ENCODE measurements at regions not wholly inside any gene's neighbourhood (a gene's known extent, or its start where the extent isn't known, plus 50 kb on each side); places are given as distances from the start of the nearest gene placed in this dataset.
A peak's percentile ranks its signal among the peaks of the same experiment; 100 is the strongest.

DNA sequence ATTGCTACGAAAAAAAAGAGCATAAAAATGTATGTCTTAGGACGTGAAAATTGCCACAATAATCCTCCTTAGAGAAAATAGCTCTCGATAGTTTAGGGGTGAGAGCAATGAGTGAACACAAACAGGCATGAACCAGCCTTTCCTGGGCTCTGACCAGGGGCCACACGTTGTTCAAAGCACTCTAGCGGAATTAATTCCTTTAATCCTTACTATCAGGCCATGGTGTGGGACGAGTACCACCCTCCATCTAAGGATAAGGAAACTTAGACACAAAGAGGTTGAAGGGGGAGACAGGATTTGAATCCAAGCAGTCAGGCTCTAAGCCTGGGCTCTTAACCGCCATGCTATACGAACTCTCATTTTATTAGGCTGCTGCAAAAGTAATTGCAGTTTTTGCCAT is 81.9 kb upstream of the CACNA2D3 start:
- Histone ChIP-seq H3K27ac (no peak overlapping the region), H3K9me3 (replicated peaks) (no peaks in the 10 kb centered on the region), H3K36me3 (no peaks in the 10 kb centered on the region), H3K4me1 (no peaks in the 10 kb centered on the region), H3K4me3 (no peak overlapping the region), H3K27me3 (no peaks in the 10 kb centered on the region)
- DNase-seq: no peak

- Histone ChIP-seq H3K27ac (no peak overlapping the region), H3K36me3 (no peaks in the 10 kb centered on the region)
Observed at GRCh38 chr3:54038391-54038790, 84.0 kb upstream of the CACNA2D3 start.

DNA sequence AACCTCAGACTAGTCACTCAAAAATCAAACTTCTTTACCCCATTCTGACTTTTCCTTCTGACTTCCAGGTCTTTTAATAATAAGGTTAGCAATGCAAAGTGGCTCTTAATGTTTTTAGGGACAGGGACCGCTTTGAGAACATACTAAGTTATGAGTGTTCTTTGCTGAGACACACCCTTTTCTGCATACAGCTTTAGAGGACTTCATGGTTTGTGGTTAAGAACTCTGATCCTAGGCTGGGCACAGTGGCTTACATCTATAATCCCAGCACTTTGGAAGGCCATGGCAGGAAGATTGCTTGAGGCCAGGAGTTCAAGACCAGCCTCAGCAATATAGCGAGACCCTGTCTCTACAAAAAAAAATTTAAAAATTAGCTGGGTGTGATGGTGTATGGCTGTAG is 85.8 kb upstream of the CACNA2D3 start:
- Histone ChIP-seq H3K4me3 (no peak overlapping the region), H3K27ac (no peak overlapping the region), H3K36me3 (no peaks in the 10 kb centered on the region), H3K4me1 (no peaks in the 10 kb centered on the region), H3K9me3 (replicated peaks) (no peaks in the 10 kb centered on the region), H3K27me3 (no peaks in the 10 kb centered on the region)
- no peak for DNase-seq

More at GRCh38 chr3:54038391-54038790, 84.0 kb upstream of the CACNA2D3 start:
- Histone ChIP-seq H3K4me1 (no peaks in the 10 kb centered on the region), H3K4me3 (no peak overlapping the region), H3K27me3 (no peaks in the 10 kb centered on the region), H3K9me3 (replicated peaks) (no peaks in the 10 kb centered on the region)
- no peak for DNase-seq

DNA sequence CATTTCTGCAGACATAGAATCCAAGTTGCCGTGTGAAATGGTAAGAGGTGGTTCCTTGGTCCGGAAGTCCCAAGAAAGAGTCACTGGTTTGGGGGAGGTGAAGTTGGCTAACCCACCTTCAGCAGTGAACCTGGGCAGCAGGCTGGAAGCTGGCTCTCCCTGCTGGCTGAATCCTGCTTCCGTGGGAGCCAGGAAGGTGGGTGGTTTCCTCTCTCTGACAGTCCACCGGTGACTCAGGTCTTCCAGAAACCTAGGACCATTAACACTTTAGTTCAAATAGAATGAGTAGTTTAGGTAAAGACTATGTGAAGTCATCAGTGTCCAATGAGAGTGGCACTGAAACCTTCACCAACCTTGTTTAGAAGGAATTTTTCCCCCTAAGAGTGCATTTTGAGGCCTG is 87.4 kb upstream of the CACNA2D3 start:
- H3K4me1 ChIP-seq: no peaks in the 10 kb centered on the region
- no peak overlapping the region for H3K27ac ChIP-seq
- no peaks in the 10 kb centered on the region for H3K36me3 ChIP-seq
- no peaks in the 10 kb centered on the region for H3K27me3 ChIP-seq
- no peak overlapping the region for H3K4me3 ChIP-seq
- no peaks in the 10 kb centered on the region for H3K9me3 ChIP-seq (replicated peaks)
- DNase-seq: no peak

DNA sequence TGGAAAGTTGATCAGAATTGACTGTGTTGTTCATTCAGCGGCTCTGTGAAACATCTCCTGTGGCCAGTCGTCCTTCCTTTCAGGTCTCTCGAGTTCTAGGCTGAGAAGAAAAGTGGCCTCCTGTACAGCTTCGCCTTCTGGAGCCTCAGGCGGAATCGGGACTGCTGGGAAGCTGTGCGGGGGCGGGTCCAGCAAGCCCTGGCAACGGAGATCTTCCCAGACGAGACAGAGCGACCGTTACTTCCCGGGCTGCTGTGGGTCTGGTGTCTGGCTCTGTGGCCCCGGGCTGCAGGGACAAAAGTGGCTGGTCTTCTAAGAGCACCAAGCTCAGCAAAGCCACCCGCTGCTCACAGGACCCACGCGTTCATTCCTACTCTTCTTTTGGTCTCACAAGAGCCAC is 88.6 kb upstream of the CACNA2D3 start:
- no peaks in the 10 kb centered on the region for H3K4me1 ChIP-seq
- H3K9me3 ChIP-seq (replicated peaks): no peaks in the 10 kb centered on the region
- H3K36me3 ChIP-seq: no peaks in the 10 kb centered on the region
- no peak for DNase-seq
- H3K4me3 ChIP-seq: no peak overlapping the region
- no peaks in the 10 kb centered on the region for H3K27me3 ChIP-seq
- H3K27ac ChIP-seq: no peak overlapping the region

- Histone ChIP-seq H3K27ac (no peak overlapping the region), H3K4me1 (no peaks in the 10 kb centered on the region), H3K9me3 (replicated peaks) (no peaks in the 10 kb centered on the region), H3K4me3 (no peak overlapping the region), H3K27me3 (no peaks in the 10 kb centered on the region), H3K36me3 (no peaks in the 10 kb centered on the region)
- DNase-seq: no peak
Observed at GRCh38 chr3:54032598-54032997, 89.8 kb upstream of the CACNA2D3 start.

DNA sequence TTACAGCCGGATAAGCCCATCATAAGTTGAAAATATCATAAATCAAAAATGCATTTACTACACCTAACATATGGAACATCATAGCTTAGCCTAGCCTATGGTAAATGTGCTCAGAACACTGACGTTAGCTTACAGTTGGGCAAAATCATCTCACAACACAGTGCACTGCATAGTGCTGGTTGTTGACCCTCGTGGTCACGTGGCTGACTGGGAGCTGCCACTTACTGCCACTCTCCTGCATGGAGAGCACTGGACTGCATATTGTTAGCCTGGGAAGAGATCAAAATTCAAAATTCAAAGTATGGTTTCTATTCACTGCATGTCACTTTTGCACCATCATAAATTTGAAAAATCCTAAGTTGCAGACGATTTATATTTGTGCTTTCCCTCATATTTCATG is 94.0 kb upstream of the CACNA2D3 start:
- no peak for DNase-seq
- Histone ChIP-seq H3K4me1 (no peaks in the 10 kb centered on the region), H3K4me3 (no peak overlapping the region), H3K9me3 (replicated peaks) (no peaks in the 10 kb centered on the region), H3K27ac (no peak overlapping the region), H3K27me3 (no peaks in the 10 kb centered on the region), H3K36me3 (no peaks in the 10 kb centered on the region)

- Histone ChIP-seq H3K4me1 (no peaks in the 10 kb centered on the region), H3K27me3 (no peaks in the 10 kb centered on the region), H3K27ac (no peak overlapping the region), H3K9me3 (replicated peaks) (no peaks in the 10 kb centered on the region), H3K4me3 (no peak overlapping the region), H3K36me3 (no peaks in the 10 kb centered on the region)
- DNase-seq: no peak
Observed at GRCh38 chr3:54026543-54026942, 95.8 kb upstream of the CACNA2D3 start.

DNA sequence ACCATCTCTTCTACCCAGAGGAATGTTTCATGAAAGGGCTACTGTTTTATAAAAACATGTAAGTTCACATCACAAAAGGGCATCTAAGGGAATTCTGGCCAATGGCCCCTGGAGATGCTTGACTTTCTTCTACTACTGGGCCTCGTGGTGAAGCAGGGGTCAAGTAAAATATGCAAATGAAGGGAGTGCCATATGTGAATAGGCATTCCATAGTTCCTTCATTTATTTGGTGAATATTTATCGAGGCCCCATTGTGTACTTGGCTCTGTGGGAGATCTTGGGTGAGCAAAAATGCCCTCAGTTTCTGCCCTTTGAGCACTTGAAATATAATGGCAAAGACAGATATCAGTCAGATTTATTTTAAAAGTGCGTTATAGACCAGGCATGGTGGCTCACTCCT is 101.3 kb upstream of the CACNA2D3 start:
- Histone ChIP-seq H3K9me3 (replicated peaks) (no peaks in the 10 kb centered on the region), H3K4me1 (no peaks in the 10 kb centered on the region), H3K36me3 (no peaks in the 10 kb centered on the region), H3K4me3 (no peak overlapping the region), H3K27ac (no peak overlapping the region), H3K27me3 (no peaks in the 10 kb centered on the region)
- DNase-seq: no peak

- no peak for DNase-seq
- no peak overlapping the region for H3K4me3 ChIP-seq
- no peak overlapping the region for H3K27ac ChIP-seq
- no peaks in the 10 kb centered on the region for H3K27me3 ChIP-seq
- H3K36me3 ChIP-seq: no peaks in the 10 kb centered on the region
- no peaks in the 10 kb centered on the region for H3K9me3 ChIP-seq (replicated peaks)
- no peaks in the 10 kb centered on the region for H3K4me1 ChIP-seq
Observed at GRCh38 chr3:54020436-54020835, 101.9 kb upstream of the CACNA2D3 start.

DNA sequence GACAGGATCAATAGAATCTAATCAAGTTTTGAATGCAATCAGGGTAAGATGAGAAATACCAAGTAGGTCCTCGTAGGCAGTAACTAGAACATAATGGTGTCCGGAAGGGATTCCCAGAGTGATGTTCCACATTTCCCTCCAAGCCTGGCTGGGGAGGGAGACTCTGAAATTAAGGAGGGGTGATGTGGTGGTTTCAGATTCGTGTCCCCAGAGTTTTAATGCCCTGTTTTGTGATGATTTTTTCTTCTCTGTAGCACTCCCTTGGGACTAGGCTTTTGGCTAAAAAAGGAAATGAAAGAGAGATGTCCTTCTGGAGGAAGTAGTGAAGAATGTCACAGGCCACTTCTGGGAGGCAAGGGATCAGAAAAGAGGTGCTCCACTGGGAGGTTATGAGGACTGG is 108.3 kb upstream of the CACNA2D3 start:
- Histone ChIP-seq H3K27me3 (no peaks in the 10 kb centered on the region), H3K9me3 (replicated peaks) (no peaks in the 10 kb centered on the region), H3K4me3 (no peak overlapping the region), H3K27ac (no peak overlapping the region), H3K4me1 (no peaks in the 10 kb centered on the region), H3K36me3 (no peaks in the 10 kb centered on the region)
- no peak for DNase-seq

DNA sequence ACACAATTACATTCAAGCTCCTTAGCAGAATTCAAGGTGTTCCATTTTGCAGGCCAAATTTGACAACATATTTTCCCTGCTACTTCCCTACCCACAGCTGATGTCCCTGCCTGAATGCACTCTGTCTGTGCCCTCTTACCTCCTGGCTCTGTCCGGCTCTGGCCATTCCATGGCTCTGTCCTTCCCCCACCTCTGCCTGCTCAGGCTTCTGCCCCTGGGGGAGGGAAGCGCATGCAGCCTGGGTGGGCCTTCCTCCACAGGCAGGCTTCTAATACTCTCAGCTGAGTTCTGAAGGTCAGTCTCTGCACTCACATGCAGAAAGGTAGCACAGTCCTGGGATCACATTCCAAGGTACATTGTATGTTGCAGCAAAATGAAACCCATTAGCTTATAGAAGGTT is 113.6 kb upstream of the CACNA2D3 start:
- Histone ChIP-seq H3K9me3 (replicated peaks) (no peaks in the 10 kb centered on the region), H3K27ac (no peak overlapping the region), H3K27me3 (no peaks in the 10 kb centered on the region), H3K4me3 (no peak overlapping the region), H3K4me1 (peaks cover 4% of the 10 kb centered on the region), H3K36me3 (no peaks in the 10 kb centered on the region)
- DNase-seq: no peak

- no peaks in the 10 kb centered on the region for H3K36me3 ChIP-seq
- no peak for DNase-seq
- no peaks in the 10 kb centered on the region for H3K27me3 ChIP-seq
- H3K9me3 ChIP-seq (replicated peaks): no peaks in the 10 kb centered on the region
- no peak overlapping the region for H3K27ac ChIP-seq
- H3K4me3 ChIP-seq: no peak overlapping the region
- peaks cover 4% of the 10 kb centered on the region for H3K4me1 ChIP-seq
Observed at GRCh38 chr3:54008099-54008498, 114.3 kb upstream of the CACNA2D3 start.

DNA sequence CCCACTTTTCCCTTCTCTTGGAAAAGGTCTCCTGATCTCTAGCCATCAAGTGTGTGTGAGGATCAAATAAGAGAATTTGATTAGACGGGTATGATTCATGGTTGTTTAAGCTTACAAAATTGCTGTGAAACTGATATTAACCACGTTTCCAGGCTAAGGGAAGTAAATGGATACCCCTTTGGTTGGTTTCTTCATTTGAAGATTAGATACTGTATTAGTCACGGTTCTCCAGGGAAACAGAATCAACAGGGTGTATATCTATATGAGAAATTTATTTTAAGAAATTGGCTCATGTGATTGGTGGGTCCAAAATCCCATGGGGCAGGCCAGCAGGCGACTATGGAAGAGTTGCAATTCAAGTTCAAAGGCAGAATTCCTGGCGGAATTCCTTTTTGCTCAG is 112.7 kb upstream of the SELENOK start:
- no peaks in the 10 kb centered on the region for H3K9me3 ChIP-seq (replicated peaks)

GRCh38 chr3:54003136-54003535 is 111.5 kb upstream of the SELENOK start:
- H3K9me3 ChIP-seq (replicated peaks): no peaks in the 10 kb centered on the region
- H3K36me3 ChIP-seq: no peaks in the 10 kb centered on the region
- no peak overlapping the region for H3K4me3 ChIP-seq
- no peak for DNase-seq
- H3K27ac ChIP-seq: no peak overlapping the region
- no peaks in the 10 kb centered on the region for H3K27me3 ChIP-seq
- H3K4me1 ChIP-seq: peaks cover 4% of the 10 kb centered on the region

More for the DNA sequence above, 112.7 kb upstream of the SELENOK start:
- Histone ChIP-seq H3K27me3 (no peaks in the 10 kb centered on the region), H3K4me1 (peaks cover 4% of the 10 kb centered on the region), H3K4me3 (no peak overlapping the region), H3K36me3 (no peaks in the 10 kb centered on the region), H3K27ac (no peak overlapping the region)
- DNase-seq: peak in 1 of 2 experiments; percentile 15

DNA sequence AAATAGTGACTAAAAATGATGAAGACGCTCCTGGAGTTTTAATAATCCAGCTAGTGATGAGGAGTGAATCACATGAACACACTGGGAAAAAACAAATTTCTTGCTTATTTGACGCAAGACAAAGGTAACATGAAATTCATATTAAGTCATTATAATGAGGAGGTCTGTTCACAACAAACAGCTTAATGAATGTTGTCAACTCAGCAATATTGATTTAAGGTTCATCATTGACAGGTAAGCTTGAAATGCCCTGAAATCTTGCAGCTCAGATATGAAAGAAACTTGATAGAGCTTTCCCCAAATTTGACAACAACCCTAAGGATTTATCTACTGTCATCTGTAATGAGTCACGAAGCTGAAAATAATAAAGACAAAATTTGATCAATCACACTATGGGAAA is 108.1 kb upstream of the SELENOK start:
- no peaks in the 10 kb centered on the region for H3K9me3 ChIP-seq (replicated peaks)
- no peak for DNase-seq
- H3K27me3 ChIP-seq: no peaks in the 10 kb centered on the region
- no peak overlapping the region for H3K4me3 ChIP-seq
- no peaks in the 10 kb centered on the region for H3K36me3 ChIP-seq
- no peak overlapping the region for H3K27ac ChIP-seq
- H3K4me1 ChIP-seq: peaks cover 4% of the 10 kb centered on the region

DNA sequence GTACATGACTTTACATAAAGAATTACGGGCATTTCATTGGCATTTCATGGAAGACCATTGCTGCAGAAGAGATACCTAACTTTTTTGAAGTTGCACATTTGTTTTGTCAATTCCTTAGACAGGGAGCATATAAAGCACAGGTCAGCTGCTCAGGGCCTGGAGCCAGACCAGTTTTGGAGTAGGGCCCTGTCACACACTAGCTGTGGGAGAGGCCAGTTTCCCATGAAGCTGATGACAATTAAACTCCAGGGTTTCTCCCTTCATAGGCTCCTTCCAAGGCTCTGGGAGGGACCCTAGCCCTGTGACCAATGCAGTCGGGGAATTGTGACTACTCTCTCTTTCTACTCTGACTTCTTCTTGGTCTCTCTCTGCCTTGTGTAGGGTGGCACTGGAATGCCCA is 107.3 kb upstream of the SELENOK start:
- Histone ChIP-seq H3K27ac (no peak overlapping the region), H3K36me3 (no peaks in the 10 kb centered on the region), H3K4me3 (no peak overlapping the region), H3K4me1 (peaks cover 1% of the 10 kb centered on the region), H3K9me3 (replicated peaks) (no peaks in the 10 kb centered on the region), H3K27me3 (no peaks in the 10 kb centered on the region)
- no peak for DNase-seq
